Lung (tissue), 11 donors: ENCODE measurements at regions not wholly inside any gene's neighbourhood (a gene's known extent, or its start where the extent isn't known, plus 50 kb on each side); places are given as distances from the start of the nearest gene placed in this dataset.

Experiments used
- ATAC-seq: fragments of 200-7000 bp; cut with Tn5 transposase; one replicate; pipeline ENCODE4 v1.9.1; 2020; ENCODE audit warnings: moderate number of reproducible peaks; ENCODE audit not compliant: insufficient read depth, low FRiP score
- DNase-seq, 3 donors: peaks; one replicate each; pipeline ENCODE4 v3.0.0-alpha.2; 2013 to 2017
- H3K27ac ChIP-seq, 2 donors: one replicate each; pipeline ENCODE4 v1.5.1; 2013; ENCODE audit warnings: mild to moderate bottlenecking in 2 of 2, moderate library complexity in 2 of 2, control low read depth in 1 of 2, inconsistent platforms in 1 of 2, low read depth in 1 of 2, low read length in 1 of 2
- H3K27me3 ChIP-seq, 3 donors: one replicate each; pipeline ENCODE4 v1.5.1; 2013; ENCODE audit warnings: low read length in 2 of 3; ENCODE audit not compliant: control insufficient read depth in 3 of 3, insufficient read depth in 3 of 3
- H3K36me3 ChIP-seq, 4 donors: one replicate each; pipeline ENCODE4 v1.5.1; 2013; ENCODE audit warnings: low read length in 4 of 4, mild to moderate bottlenecking in 1 of 4, moderate library complexity in 1 of 4; ENCODE audit not compliant: control insufficient read depth in 4 of 4, insufficient read depth in 4 of 4
- H3K4me1 ChIP-seq, 5 donors: one replicate each; pipeline ENCODE4 v1.5.1; 2013; ENCODE audit warnings: low read length in 5 of 5, mild to moderate bottlenecking in 2 of 5, moderate library complexity in 1 of 5; ENCODE audit not compliant: control insufficient read depth in 5 of 5, insufficient read depth in 5 of 5
- H3K4me3 ChIP-seq: one replicate; pipeline ENCODE4 v1.5.1; 2013; ENCODE audit warnings: mild to moderate bottlenecking, control low read depth, moderate library complexity
- H3K9ac ChIP-seq, 2 donors: one replicate each; pipeline ENCODE4 v1.5.1; 2013; ENCODE audit warnings: low read length in 2 of 2, control low read depth in 1 of 2; ENCODE audit not compliant: insufficient read depth in 1 of 2
- H3K9me3 ChIP-seq, 4 donors: one replicate each; pipeline ENCODE4 v1.5.1; 2013; ENCODE audit warnings: low read length in 3 of 4, mild to moderate bottlenecking in 1 of 4, moderate library complexity in 1 of 4; ENCODE audit not compliant: control insufficient read depth in 4 of 4, insufficient read depth in 3 of 4
- CTCF ChIP-seq: IDR thresholded peaks from 2 replicates; pipeline ENCODE4 v1.5.1; 2012; ENCODE audit warnings: mild to moderate bottlenecking; ENCODE audit errors: control extremely low read depth, extremely low read depth
- WGBS, 2 donors: extraction: QIAGEN DNeasy Blood & Tissue Kit; methylation state at CpG; one replicate each; pipeline ENCODE4 v1.1.7; 2013; 5-methylcytosine and 5-hydroxymethylcytosine counted together
- donor health status: control.
- donor health status: control.
- donor health status: Bipolar disorder and iron deficiency.
- donor health status: healthy.
- donor health status: DM: yes; HTN: yes; CAD: no.

- ATAC-seq (no peak), DNase-seq (no peak)
- H3K36me3 ChIP-seq, result no peaks in the 10 kb centered on the region
- no peak overlapping the region for H3K27ac ChIP-seq
- no peaks in the 10 kb centered on the region for H3K4me1 ChIP-seq
- H3K4me3 ChIP-seq, result no peak overlapping the region
- no peaks in the 10 kb centered on the region for H3K27me3 ChIP-seq
- H3K9ac ChIP-seq, result no peak overlapping the region
- 56 to 60% methylated on average over 3 of the region's 3 CpGs for WGBS, 2 donors
- no peaks in the 10 kb centered on the region for H3K9me3 ChIP-seq
- no peak for TF ChIP-seq CTCF
Measured at GRCh38 chr13:38419312-38419873, 69.7 kb downstream of the UFM1 start.

DNA sequence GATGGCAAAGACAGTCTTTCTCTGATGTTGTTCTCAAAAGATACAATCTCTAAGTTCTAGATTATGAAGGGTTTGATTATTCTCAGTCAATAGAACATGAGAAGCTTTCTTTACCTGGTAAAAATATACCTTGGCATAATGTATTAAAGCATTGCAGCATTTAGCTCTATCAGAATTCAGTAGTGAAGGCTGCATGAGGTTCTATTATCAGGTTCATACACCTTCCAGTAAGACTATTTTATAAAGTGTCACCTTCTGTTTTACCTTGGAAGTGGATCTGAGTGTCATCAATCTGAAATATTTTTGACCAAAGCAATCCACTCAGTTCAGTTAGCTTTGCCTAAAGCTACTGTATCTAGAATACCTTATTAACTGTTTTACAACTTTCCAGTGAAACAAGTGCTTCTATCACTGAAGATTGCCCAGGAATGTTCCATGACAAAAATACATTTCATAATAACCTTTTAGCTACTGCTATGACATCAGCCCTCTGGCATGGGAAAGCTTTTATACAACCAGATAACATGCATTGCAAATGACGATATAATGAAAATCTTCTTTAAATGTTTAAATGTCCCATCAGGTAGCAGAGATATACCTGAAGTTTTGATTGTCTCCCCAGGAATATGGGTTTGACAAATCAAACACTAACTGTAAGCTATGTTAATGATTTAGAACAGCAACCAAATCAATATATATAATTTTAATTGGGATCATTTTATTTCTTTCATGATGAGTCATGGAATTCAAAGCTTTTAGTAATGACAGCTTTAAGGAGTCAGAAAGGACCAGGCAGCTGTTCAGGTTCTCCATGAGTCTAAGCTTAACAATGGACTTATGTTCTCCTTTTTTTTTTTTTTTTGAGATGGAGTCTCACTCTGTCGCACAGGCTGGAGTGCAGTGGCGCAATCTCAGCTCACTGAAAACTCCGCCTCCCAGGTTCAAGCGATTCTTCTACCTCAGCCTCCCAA is 72.2 kb downstream of the UFM1 start:
- no peaks in the 10 kb centered on the region for H3K36me3 ChIP-seq
- 92 to 93% methylated on average over 5 of the region's 5 CpGs for WGBS, 2 donors
- no peak overlapping the region for H3K4me3 ChIP-seq
- H3K9ac ChIP-seq, result no peak overlapping the region
- no peaks in the 10 kb centered on the region for H3K27me3 ChIP-seq
- H3K27ac ChIP-seq, result peak overlapping the region in 1 of 2 donors; percentile 21
- DNase-seq (no peak), ATAC-seq (no peak)
- no peaks in the 10 kb centered on the region for H3K4me1 ChIP-seq
- no peaks in the 10 kb centered on the region for H3K9me3 ChIP-seq
- TF ChIP-seq CTCF, result no peak

- WGBS, 2 donors, result 93 to 99% methylated on average over 1 of the region's 1 CpG
- TF ChIP-seq CTCF, result no peak
- H3K36me3 ChIP-seq, result no peaks in the 10 kb centered on the region
- DNase-seq (no peak), ATAC-seq (no peak)
- no peaks in the 10 kb centered on the region for H3K27me3 ChIP-seq
- no peak overlapping the region for H3K4me3 ChIP-seq
- no peaks in the 10 kb centered on the region for H3K4me1 ChIP-seq
- no peak overlapping the region for H3K27ac ChIP-seq
- H3K9me3 ChIP-seq, result no peaks in the 10 kb centered on the region
- H3K9ac ChIP-seq, result no peak overlapping the region
Measured at GRCh38 chr13:38429916-38430315, 80.3 kb downstream of the UFM1 start.
